Skeletal muscle tissue (tissue), 3 donors: ENCODE measurements at regions not wholly inside any gene's neighbourhood (a gene's known extent, or its start where the extent isn't known, plus 50 kb on each side); places are given as distances from the start of the nearest gene placed in this dataset.

Experiments used
- H3K27ac ChIP-seq: one replicate; pipeline ENCODE4 v1.7.0; 2013; ENCODE audit warnings: mild to moderate bottlenecking, low read depth, low read length, inconsistent platforms
- H3K27me3 ChIP-seq, 3 donors: one replicate each; pipeline ENCODE4 v1.7.0; 2013; ENCODE audit warnings: low read length in 3 of 3; ENCODE audit not compliant: control insufficient read depth in 3 of 3, insufficient read depth in 3 of 3
- H3K36me3 ChIP-seq, 3 donors: one replicate each; pipeline ENCODE4 v1.7.0; 2013; ENCODE audit warnings: low read length in 3 of 3; ENCODE audit not compliant: control insufficient read depth in 3 of 3, insufficient read depth in 3 of 3
- H3K4me1 ChIP-seq, 3 donors: one replicate each; pipeline ENCODE4 v1.7.0; 2013; ENCODE audit warnings: low read length in 3 of 3, mild to moderate bottlenecking in 3 of 3; ENCODE audit not compliant: control insufficient read depth in 3 of 3, insufficient read depth in 3 of 3
- H3K4me3 ChIP-seq, 3 donors: one replicate each; pipeline ENCODE4 v1.7.0; 2013; ENCODE audit warnings: low read length in 3 of 3
- H3K9ac ChIP-seq, 3 donors: one replicate each; pipeline ENCODE4 v1.7.0; 2013; ENCODE audit warnings: low read length in 3 of 3, mild to moderate bottlenecking in 3 of 3, moderate library complexity in 2 of 3, low read depth in 1 of 3
- H3K9me3 ChIP-seq, 3 donors: one replicate each; pipeline ENCODE4 v1.7.0; 2013; ENCODE audit warnings: low read length in 3 of 3; ENCODE audit not compliant: control insufficient read depth in 3 of 3
- donor health status: Osteomylitis.

DNA sequence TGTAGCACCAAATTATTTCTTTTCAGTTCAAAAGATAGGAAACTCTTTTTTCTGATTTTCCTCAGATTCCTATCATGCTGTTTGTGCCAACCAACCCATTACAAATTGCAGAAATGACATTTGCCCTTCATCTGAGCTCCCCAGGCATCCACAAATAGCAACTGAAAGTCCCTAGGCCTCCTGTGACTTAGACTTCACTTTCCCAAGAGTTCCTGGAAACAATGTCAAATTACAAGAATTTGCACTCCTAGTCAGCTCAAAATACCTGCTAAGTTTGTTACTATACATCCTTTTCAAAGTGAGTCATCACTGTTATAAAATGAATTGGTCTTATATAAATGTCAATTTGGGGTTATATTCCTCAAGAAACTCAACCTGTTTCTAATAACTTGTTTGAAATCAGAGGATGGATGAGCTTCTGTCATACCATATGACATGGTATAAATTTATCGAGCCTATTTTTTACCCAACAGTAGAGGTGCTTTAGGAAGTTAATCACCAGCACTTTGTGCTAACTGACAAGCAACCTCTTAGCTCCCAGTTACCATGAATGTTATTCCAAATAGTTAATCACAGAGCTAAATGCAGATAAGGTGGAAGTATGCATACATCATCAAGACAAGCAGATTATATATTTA lies 256.5 kb downstream of the HACE1 start:
- Histone ChIP-seq H3K9ac (no peak overlapping the region), H3K9me3 (no peaks in the 10 kb centered on the region), H3K4me1 (no peaks in the 10 kb centered on the region), H3K4me3 (no peak overlapping the region), H3K27ac (no peak overlapping the region), H3K27me3 (no peaks in the 10 kb centered on the region), H3K36me3 (no peaks in the 10 kb centered on the region)

DNA sequence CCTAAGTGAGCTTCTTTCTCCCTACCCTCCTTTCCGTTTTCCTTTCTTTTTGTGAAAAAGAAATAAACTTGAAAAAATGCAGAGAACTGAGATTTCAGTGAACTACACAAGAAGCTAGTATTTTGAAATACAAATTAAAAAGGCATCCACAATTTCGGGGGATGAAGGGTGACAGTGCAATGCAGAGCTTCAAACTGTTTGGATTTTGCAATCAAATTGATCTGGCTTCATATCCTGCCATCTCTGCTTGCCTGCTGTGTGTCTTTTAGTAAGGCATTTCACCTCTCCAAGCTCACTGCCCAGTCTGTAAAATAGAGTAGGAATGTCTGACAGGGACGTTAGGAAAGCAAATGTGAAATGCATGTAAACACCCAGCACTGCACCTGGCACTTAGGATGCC lies 258.0 kb downstream of the HACE1 start:
- Histone ChIP-seq H3K4me3 (no peak overlapping the region), H3K27me3 (no peaks in the 10 kb centered on the region), H3K27ac (no peak overlapping the region), H3K9ac (no peak overlapping the region), H3K4me1 (no peaks in the 10 kb centered on the region), H3K9me3 (no peaks in the 10 kb centered on the region), H3K36me3 (no peaks in the 10 kb centered on the region)

DNA sequence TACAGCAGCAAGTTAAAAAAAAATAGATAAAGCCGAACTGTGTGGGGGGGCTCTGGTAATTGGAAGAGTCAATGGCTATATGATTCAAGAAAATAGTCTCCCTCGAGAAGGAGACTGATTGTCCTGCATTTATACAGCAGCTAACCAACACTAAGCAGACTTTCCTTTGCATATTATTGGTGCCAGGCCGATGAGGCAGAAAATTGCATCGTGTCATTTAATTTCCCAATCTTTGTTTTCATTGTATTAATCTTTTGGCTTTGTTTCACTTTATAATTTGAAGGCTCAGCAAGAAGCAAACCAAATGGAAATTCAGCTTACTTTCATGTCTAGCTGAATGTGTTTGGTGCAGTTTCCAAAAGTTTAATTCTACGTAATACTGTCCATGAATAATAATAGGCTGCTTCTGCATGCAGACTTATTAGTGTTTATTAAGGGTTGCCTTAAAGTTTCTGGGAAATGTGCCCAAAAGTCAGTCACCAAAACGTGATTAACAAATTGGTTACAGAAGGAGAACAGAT lies 258.5 kb downstream of the HACE1 start:
- no peaks in the 10 kb centered on the region for H3K4me1 ChIP-seq
- H3K27ac ChIP-seq, result no peak overlapping the region
- no peaks in the 10 kb centered on the region for H3K9me3 ChIP-seq
- no peak overlapping the region for H3K4me3 ChIP-seq
- H3K27me3 ChIP-seq, result no peaks in the 10 kb centered on the region
- H3K9ac ChIP-seq, result no peak overlapping the region
- H3K36me3 ChIP-seq, result no peaks in the 10 kb centered on the region

DNA sequence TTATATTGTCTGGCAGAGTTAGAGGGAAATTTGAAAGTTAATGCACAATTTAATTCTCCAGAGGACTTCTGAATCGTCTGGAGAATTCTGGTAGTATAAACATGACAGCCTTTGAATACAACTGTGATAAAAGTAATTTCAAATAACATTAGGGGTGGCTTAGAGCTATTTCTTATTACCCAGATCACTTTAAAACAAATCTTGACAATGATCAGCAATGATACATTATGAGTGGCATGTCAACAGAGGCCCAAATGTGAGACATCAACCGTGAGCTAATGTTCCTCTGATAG lies 259.1 kb downstream of the HACE1 start:
- H3K4me1 ChIP-seq, result no peaks in the 10 kb centered on the region
- no peaks in the 10 kb centered on the region for H3K27me3 ChIP-seq
- H3K4me3 ChIP-seq, result no peak overlapping the region
- no peak overlapping the region for H3K9ac ChIP-seq
- no peak overlapping the region for H3K27ac ChIP-seq
- no peaks in the 10 kb centered on the region for H3K36me3 ChIP-seq
- no peaks in the 10 kb centered on the region for H3K9me3 ChIP-seq

DNA sequence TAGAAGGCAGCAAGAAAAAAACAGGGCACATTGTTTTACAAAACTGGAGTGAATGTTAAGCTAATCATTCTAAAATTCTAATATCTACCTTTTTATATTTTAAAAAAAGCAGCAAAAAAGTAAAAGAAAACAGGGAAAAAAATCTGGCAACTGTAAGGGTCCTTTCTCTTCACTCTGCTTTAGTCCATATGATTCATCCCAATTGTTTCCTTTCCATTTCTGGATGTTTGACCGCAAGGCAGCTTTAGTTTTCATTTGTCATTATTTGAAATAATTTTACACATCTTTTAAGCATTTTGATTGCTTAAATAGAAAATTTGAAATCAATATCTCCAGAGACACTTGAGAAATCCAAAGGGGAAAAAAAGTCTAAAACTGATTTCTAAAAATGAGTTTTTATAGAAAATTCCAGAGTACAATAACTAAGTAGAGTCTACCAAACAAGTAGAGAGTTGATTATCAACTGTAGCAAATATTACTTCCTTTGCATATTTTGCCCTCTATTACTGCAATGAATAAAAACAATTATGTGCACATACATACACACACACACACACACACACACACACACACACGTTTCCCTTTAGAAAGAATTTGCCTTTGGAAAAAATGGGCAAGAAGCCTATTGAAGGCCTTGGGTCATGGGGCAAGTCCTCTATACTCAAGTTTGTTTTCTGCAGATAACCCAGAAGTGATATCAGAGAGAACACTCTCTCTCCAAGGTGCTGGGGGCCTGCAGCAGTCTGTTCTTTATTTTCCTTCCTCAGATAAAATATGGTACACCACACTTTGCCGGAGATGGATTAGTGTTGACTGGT lies 259.7 kb downstream of the HACE1 start:
- Histone ChIP-seq H3K9me3 (no peaks in the 10 kb centered on the region), H3K27me3 (no peaks in the 10 kb centered on the region), H3K9ac (no peak overlapping the region), H3K4me3 (no peak overlapping the region), H3K36me3 (no peaks in the 10 kb centered on the region), H3K4me1 (no peaks in the 10 kb centered on the region), H3K27ac (no peak overlapping the region)

DNA sequence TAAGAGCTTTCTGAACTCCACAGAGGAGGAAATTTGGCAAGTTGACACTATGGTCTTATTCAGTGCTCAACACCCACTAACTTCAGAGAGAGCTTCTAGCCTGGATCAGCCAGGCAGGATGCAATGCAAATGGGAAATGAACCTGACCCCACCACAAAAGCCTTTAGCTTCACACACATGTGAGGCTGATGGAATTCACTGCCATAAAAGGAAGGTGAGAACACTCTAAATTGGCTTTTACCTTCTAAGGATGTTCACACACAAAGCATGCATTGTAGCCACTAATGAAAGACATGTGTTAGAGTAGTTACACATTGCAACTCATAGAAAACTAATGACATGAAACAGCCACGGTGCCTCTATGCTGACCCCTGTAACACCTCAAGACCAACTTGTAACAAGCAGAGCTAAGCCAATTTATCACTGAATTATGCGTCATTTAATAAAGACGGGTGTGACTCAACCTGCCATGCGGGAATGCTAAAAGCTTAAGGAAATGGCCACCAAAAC lies 262.1 kb downstream of the HACE1 start:
- no peaks in the 10 kb centered on the region for H3K27me3 ChIP-seq
- no peak overlapping the region for H3K27ac ChIP-seq

DNA sequence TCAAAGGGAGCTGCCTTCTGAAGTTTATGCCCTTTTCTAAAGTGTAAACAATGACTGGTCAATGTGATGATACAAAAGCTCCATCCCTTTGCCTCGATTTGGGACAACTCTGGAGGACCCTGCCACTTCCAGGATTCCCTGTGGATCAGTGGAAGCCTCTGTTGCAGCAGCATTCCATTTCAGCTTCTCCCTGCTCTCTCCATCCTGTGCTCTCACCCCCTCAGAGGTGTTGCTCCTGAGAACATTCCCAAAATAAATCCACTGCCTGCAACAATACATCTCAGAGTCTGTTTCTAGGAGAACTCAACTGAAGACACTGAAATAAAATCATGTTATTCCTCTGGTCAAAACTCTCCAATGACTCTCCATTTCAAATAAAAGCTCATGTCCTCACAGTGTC lies 263.6 kb downstream of the HACE1 start:
- Histone ChIP-seq H3K4me3 (no peak overlapping the region), H3K36me3 (no peaks in the 10 kb centered on the region), H3K4me1 (no peaks in the 10 kb centered on the region), H3K9ac (no peak overlapping the region), H3K27ac (no peak overlapping the region), H3K27me3 (no peaks in the 10 kb centered on the region), H3K9me3 (no peaks in the 10 kb centered on the region)

More for the DNA sequence above, 262.1 kb downstream of the HACE1 start:
- H3K9ac ChIP-seq, result no peak overlapping the region
- H3K4me1 ChIP-seq, result no peaks in the 10 kb centered on the region
- H3K9me3 ChIP-seq, result no peaks in the 10 kb centered on the region
- H3K4me3 ChIP-seq, result no peak overlapping the region
- no peaks in the 10 kb centered on the region for H3K36me3 ChIP-seq

DNA sequence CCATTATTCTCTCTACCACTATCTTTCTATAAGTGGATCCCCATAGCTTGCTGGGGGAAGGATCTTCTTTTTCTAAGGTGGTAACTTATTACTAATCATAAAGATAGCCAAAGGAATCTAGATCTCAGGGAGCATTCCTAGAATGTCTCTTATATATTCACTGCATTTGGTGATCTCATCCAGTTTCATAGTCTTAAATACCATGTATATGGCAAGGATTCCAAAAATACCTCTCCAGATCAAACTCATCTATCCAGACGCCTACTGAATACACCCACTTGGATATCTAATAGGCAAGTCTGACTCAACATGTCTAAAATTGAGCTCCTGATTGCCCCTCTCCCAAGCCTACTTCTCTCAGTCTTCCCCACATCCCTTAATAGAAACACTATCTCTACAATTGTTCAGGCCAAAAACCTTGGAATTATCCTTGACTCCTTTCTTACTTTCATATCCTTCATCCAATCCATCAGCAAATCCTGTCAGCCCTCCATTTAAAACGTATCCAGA lies 264.4 kb downstream of the HACE1 start:
- Histone ChIP-seq H3K27ac (no peak overlapping the region), H3K9me3 (no peaks in the 10 kb centered on the region), H3K9ac (no peak overlapping the region), H3K27me3 (no peaks in the 10 kb centered on the region), H3K36me3 (no peaks in the 10 kb centered on the region), H3K4me3 (no peak overlapping the region), H3K4me1 (no peaks in the 10 kb centered on the region)

DNA sequence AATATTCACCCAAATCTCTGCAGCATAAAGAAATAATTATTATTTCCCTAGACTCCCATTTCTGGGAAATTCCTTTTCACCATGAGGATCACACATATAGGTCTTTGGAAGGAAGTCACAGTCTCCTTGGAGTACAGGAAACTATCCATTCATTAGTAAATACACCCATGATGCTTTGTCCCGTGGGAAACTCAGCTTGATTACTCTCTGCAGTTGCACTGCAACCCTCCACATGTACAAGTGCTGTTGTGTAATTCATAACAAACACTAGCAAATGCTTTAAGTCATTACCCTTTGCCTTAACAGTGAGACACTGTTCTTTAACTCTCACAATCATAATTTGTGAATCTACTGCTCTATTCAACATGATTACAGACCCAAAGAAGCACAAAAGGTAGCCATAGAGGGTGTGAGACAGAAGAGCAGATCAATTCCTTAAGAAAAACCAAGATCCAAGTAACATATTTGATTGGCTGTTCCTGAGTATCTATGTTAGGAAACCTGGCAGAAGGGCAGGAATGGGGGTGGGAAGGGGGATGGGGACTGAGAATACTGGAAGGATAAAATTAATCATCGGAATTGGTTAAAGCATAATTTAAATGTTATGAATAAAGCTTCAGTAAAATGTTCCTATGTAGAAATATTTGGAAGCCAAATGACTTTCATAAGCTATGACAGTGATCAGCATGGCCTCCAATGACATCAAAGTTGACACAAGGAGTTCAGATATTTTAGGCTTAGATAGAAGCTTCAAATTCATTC lies 268.0 kb downstream of the HACE1 start:
- no peak overlapping the region for H3K9ac ChIP-seq
- no peak overlapping the region for H3K27ac ChIP-seq
- no peaks in the 10 kb centered on the region for H3K27me3 ChIP-seq
- no peaks in the 10 kb centered on the region for H3K4me1 ChIP-seq
- H3K4me3 ChIP-seq, result no peak overlapping the region
- no peaks in the 10 kb centered on the region for H3K9me3 ChIP-seq
- no peaks in the 10 kb centered on the region for H3K36me3 ChIP-seq

DNA sequence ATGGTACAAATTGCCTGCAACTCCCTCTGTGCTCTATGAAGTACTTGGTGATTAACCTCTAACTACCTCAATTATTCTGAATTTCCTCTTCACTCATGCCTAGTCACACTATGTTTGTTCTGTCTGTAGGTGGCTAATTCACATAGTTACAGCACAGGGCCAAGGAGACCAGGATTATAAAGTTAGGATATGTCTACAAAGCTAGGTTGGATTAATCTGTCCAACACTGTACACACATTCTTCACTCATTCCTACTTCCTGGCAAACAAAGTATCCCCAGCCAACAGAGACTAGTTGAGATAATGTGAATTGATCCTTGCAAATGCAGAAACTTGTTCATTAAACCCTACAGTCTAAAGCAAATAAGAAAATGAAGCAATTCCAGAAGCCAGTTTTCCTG lies 269.8 kb downstream of the HACE1 start:
- Histone ChIP-seq H3K9ac (no peak overlapping the region), H3K4me1 (no peaks in the 10 kb centered on the region), H3K4me3 (no peak overlapping the region)

More for the DNA sequence above, 269.8 kb downstream of the HACE1 start:
- no peaks in the 10 kb centered on the region for H3K36me3 ChIP-seq
- no peaks in the 10 kb centered on the region for H3K27me3 ChIP-seq
- H3K27ac ChIP-seq, result no peak overlapping the region
- H3K9me3 ChIP-seq, result no peaks in the 10 kb centered on the region
